IMR-90 (cell line): ENCODE measurements at regions not wholly inside any gene's neighbourhood (a gene's known extent, or its start where the extent isn't known, plus 50 kb on each side); places are given as distances from the start of the nearest gene placed in this dataset.

Experiments
- ATAC-seq: fragments of 200-7000 bp; cut with Tn5 transposase; 2 replicates; pipeline ENCODE4 v1.9.1; 2020; ENCODE audit warnings: low read depth, mild to moderate bottlenecking, moderate library complexity
- BruUV-seq: library from RNA; stranded (reverse); fragments of 400-500 nt; replicated peaks from 2 replicates; lab custom pipeline; 2021; lab: Mats Ljungman, UMichigan
- CTCF ChIA-PET: fragments of 300-600 bp; formaldehyde crosslinking; extraction: SDS; loops from one replicate; lab custom pipeline; 2021; ENCODE audit warnings: antibody characterized with exemption; lab: Yijun Ruan, JAX
- POLR2A ChIA-PET: fragments of 300-600 bp; sonication (Branson Sonifier 250); formaldehyde crosslinking; loops from one replicate; lab custom pipeline; 2022; ENCODE audit warnings: antibody characterized with exemption; ENCODE audit not compliant: unreplicated experiment; lab: Charles Lee
- DNase-seq: peaks from one replicate; pipeline ENCODE4 v3.0.0; 2013
- H2AFZ ChIP-seq: replicated peaks from 2 replicates; pipeline ENCODE3; 2013; ENCODE audit warnings: low read length, mild to moderate bottlenecking; ENCODE audit not compliant: poor library complexity
- H2AK5ac ChIP-seq: 2 replicates; pipeline ENCODE4 v1.6.1; 2013; ENCODE audit warnings: low read depth, low read length, inconsistent platforms
- H2AK9ac ChIP-seq: replicated peaks from 2 replicates; pipeline ENCODE3; 2013; ENCODE audit warnings: mild to moderate bottlenecking, low read depth, low read length, moderate library complexity; ENCODE audit not compliant: poor library complexity
- H2BK120ac ChIP-seq: 2 replicates; pipeline ENCODE4 v1.6.1; 2013; ENCODE audit warnings: low read depth, low read length, inconsistent platforms
- H2BK15ac ChIP-seq: 3 replicates; pipeline ENCODE4 v1.6.1; 2013; ENCODE audit warnings: low read depth, low read length, inconsistent platforms
- H2BK20ac ChIP-seq: 2 replicates; pipeline ENCODE4 v1.6.1; 2013; ENCODE audit warnings: low read depth, mild to moderate bottlenecking, inconsistent platforms, low read length, moderate library complexity
- H2BK5ac ChIP-seq: 2 replicates; pipeline ENCODE4 v1.6.1; 2013; ENCODE audit warnings: mild to moderate bottlenecking, low read depth, low read length, inconsistent platforms; ENCODE audit not compliant: poor library complexity, severe bottlenecking
- H3K14ac ChIP-seq: replicated peaks from 2 replicates; pipeline ENCODE4 v1.6.1; 2013; ENCODE audit warnings: low read depth, low read length, inconsistent platforms
- H3K18ac ChIP-seq: 2 replicates; pipeline ENCODE4 v1.6.1; 2013; ENCODE audit warnings: low read depth, low read length, control low read depth
- H3K23ac ChIP-seq: 2 replicates; pipeline ENCODE4 v1.6.1; 2013; ENCODE audit warnings: low read depth, low read length, inconsistent platforms
- H3K27ac ChIP-seq: 2 replicates; pipeline ENCODE4 v1.5.1; 2013; ENCODE audit warnings: mild to moderate bottlenecking, control low read depth, low read length; ENCODE audit not compliant: insufficient read depth
- H3K27me3 ChIP-seq: 2 replicates; pipeline ENCODE4 v1.6.1; 2013; ENCODE audit warnings: low read length; ENCODE audit not compliant: control insufficient read depth, insufficient read depth
- H3K36me3 ChIP-seq: 2 replicates; pipeline ENCODE4 v1.6.1; 2013; ENCODE audit warnings: low read length, mixed read lengths; ENCODE audit not compliant: control insufficient read depth, insufficient read depth
- H3K4ac ChIP-seq: 2 replicates; pipeline ENCODE4 v1.6.1; 2013; ENCODE audit warnings: low read depth, low read length, inconsistent platforms
- H3K4me1 ChIP-seq: 2 replicates; pipeline ENCODE4 v1.6.1; 2013; ENCODE audit warnings: low read length, mixed read lengths; ENCODE audit not compliant: control insufficient read depth, insufficient read depth
- H3K4me2 ChIP-seq: 2 replicates; pipeline ENCODE4 v1.6.1; 2013; ENCODE audit warnings: low read depth, mild to moderate bottlenecking, control low read depth, low read length, moderate library complexity
- H3K4me3 ChIP-seq: 2 replicates; pipeline ENCODE4 v1.5.1; 2013; ENCODE audit warnings: low read depth, mild to moderate bottlenecking, control low read depth, low read length, moderate library complexity; ENCODE audit not compliant: insufficient read depth
- H3K56ac ChIP-seq: 2 replicates; pipeline ENCODE4 v1.6.1; 2013; ENCODE audit warnings: low read length, inconsistent platforms; ENCODE audit not compliant: insufficient read depth; ENCODE audit errors: extremely low read depth
- H3K79me1 ChIP-seq, 2 experiments: 2 replicates each; pipeline ENCODE4 v1.6.1; 2013; ENCODE audit warnings: low read length in 2 of 2, inconsistent platforms in 1 of 2, low read depth in 1 of 2
- H3K9ac ChIP-seq: 2 replicates; pipeline ENCODE4 v1.6.1; 2013; ENCODE audit warnings: low read depth, low read length, control low read depth
- H3K9me1 ChIP-seq: 2 replicates; pipeline ENCODE4 v1.6.1; 2013; ENCODE audit warnings: low read length, inconsistent platforms; ENCODE audit not compliant: insufficient read depth
- H3K9me3 ChIP-seq: 2 replicates; pipeline ENCODE4 v1.6.1; 2013; ENCODE audit warnings: low read length; ENCODE audit not compliant: control insufficient read depth, insufficient read depth
- H4K20me1 ChIP-seq: 2 replicates; pipeline ENCODE4 v1.6.1; 2013; ENCODE audit warnings: low read length, inconsistent platforms; ENCODE audit not compliant: insufficient read depth
- H4K5ac ChIP-seq: 2 replicates; pipeline ENCODE4 v1.6.1; 2013; ENCODE audit warnings: mild to moderate bottlenecking, low read depth, low read length, control low read depth
- H4K8ac ChIP-seq, 2 experiments: 2 replicates each; pipeline ENCODE4 v1.6.1; 2013; ENCODE audit warnings: low read depth in 2 of 2, low read length in 2 of 2, control low read depth in 1 of 2, inconsistent platforms in 1 of 2
- H4K91ac ChIP-seq: 2 replicates; pipeline ENCODE4 v1.6.1; 2013; ENCODE audit warnings: low read depth, low read length, inconsistent platforms; ENCODE audit not compliant: insufficient read depth
- BHLHE40 ChIP-seq: fragments of 150-350 bp; IDR thresholded peaks from 2 replicates; pipeline ENCODE4 v1.6.1; 2016; ENCODE audit warnings: mild to moderate bottlenecking, low read depth, low read length
- CEBPB ChIP-seq: IDR thresholded peaks from 2 replicates; pipeline ENCODE4 v1.6.1; 2012; ENCODE audit warnings: low read depth, low read length, improper control_type of control experiment
- CHD1 ChIP-seq: IDR thresholded peaks from 2 replicates; pipeline ENCODE4 v1.6.1; 2012; ENCODE audit warnings: low read depth, low read length, improper control_type of control experiment
- CTCF ChIP-seq: conservative IDR thresholded peaks from 2 replicates; pipeline ENCODE4 v1.5.1; 2012; ENCODE audit warnings: mild to moderate bottlenecking, low read depth, low read length, improper control_type of control experiment
- MAFK ChIP-seq: IDR thresholded peaks from 2 replicates; pipeline ENCODE4 v1.6.1; 2012; ENCODE audit warnings: low read depth, low read length, improper control_type of control experiment
- MAZ ChIP-seq: IDR thresholded peaks from 2 replicates; pipeline ENCODE4 v1.6.1; 2012; ENCODE audit warnings: low read depth, mild to moderate bottlenecking, low read length, improper control_type of control experiment, moderate library complexity, borderline replicate concordance
- MXI1 ChIP-seq: IDR thresholded peaks from 2 replicates; pipeline ENCODE4 v1.6.1; 2012; ENCODE audit warnings: low read depth, mild to moderate bottlenecking, low read length, moderate library complexity, borderline replicate concordance
- NFE2L2 ChIP-seq: fragments of 150-350 bp; IDR thresholded peaks from 2 replicates; pipeline ENCODE4 v1.6.1; 2016; ENCODE audit warnings: low read depth, mild to moderate bottlenecking, low read length
- RAD21 ChIP-seq: IDR thresholded peaks from 2 replicates; pipeline ENCODE4 v1.6.1; 2012; ENCODE audit warnings: low read length, improper control_type of control experiment
- RCOR1 ChIP-seq: IDR thresholded peaks from 2 replicates; pipeline ENCODE4 v1.6.1; 2012; ENCODE audit warnings: mild to moderate bottlenecking, low read length, improper control_type of control experiment; ENCODE audit not compliant: insufficient replicate concordance
- RFX5 ChIP-seq: IDR thresholded peaks from 2 replicates; pipeline ENCODE4 v1.8.0; 2012; ENCODE audit warnings: low read depth, mild to moderate bottlenecking, low read length, moderate library complexity
- SMC3 ChIP-seq: fragments of 150-350 bp; IDR thresholded peaks from 2 replicates; pipeline ENCODE4 v1.6.1; 2016; ENCODE audit warnings: low read depth, mild to moderate bottlenecking, antibody characterized with exemption, low read length, moderate library complexity
- USF2 ChIP-seq: fragments of 150-350 bp; IDR thresholded peaks from 2 replicates; pipeline ENCODE4 v1.6.1; 2017; ENCODE audit warnings: mild to moderate bottlenecking, antibody characterized with exemption, low read length, low read depth
- WGBS, 2 experiments: methylation state at CpG; one replicate each; pipeline versions ENCODE4 v1.1.5 to v1.1.7; 2013; ENCODE audit warnings: missing lambda C conversion rate in 2 of 2; ENCODE audit not compliant: insufficient read length in 1 of 2; ENCODE audit errors: extremely low coverage in 2 of 2; 5-methylcytosine and 5-hydroxymethylcytosine counted together
- dilution Hi-C: fragments of 300-500 bp; cut with HindIII; formaldehyde crosslinking; loops from one replicate; pipeline ENCODE4 v1.14.3; 2018; ENCODE audit warnings: low sequenced_read_pairs; ENCODE audit not compliant: unreplicated experiment
- in situ Hi-C: fragments of 300-500 bp; cut with MboI; formaldehyde crosslinking; loops from 3 replicates; pipeline ENCODE4 v1.14.3; 2019; ENCODE audit warnings: low sequenced_read_pairs, inconsistent platforms, mixed read lengths
- intact Hi-C: fragments of 100-400 bp; cut with micrococcal nuclease; formaldehyde crosslinking; loops from 2 replicates; pipeline ENCODE4 v1.10.0; 2022
- TF ChIP-seq, protein P1 (sequence below): fragments of 150-350 bp; IDR thresholded peaks from 2 replicates; pipeline ENCODE4 v1.6.1; 2016; ENCODE audit warnings: low read depth, mild to moderate bottlenecking, low read length, moderate library complexity, borderline replicate concordance

DNA sequence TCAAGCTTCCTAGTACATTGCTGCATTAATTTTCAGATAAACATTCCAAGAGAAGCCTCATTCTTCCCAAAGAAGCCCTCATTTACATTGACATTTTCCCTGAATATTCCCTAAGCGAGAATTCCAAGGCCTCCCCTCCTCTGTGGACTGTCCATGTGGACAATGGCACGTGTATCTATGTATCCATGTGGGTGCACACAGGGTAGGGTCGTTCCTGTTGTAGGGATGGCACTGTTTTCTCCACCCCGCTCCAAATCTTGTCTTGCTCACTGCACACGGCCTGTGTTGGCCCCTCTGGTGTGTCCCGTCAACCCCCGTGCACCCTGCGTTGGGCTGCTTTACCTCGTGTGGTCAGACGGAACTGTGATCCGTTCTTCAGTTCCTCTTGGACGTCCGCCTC lies 104.7 kb upstream of the IRX2 start:
- BruUV-seq, result no TSS peak
- no peaks in the 10 kb centered on the region for H4K20me1 ChIP-seq
- intact Hi-C loops, result no loop called here
- H2BK120ac ChIP-seq, result no peak overlapping the region
- H4K8ac ChIP-seq, result no peak overlapping the region
- H3K4ac ChIP-seq, result no peak overlapping the region
- ATAC-seq, result no peak
- no peak overlapping the region for H3K23ac ChIP-seq
- no peaks in the 10 kb centered on the region for H3K4me1 ChIP-seq
- no peak overlapping the region for H4K91ac ChIP-seq
- H2BK15ac ChIP-seq, result no peak overlapping the region
- ChIA-PET POLR2A (no interaction called here), CTCF (no interaction called here)
- H3K79me1 ChIP-seq, result no peaks in the 10 kb centered on the region
- H3K9me3 ChIP-seq, result peaks cover 25% of the 10 kb centered on the region
- H3K27me3 ChIP-seq, result no peaks in the 10 kb centered on the region
- H3K36me3 ChIP-seq, result no peaks in the 10 kb centered on the region
- no peak overlapping the region for H2BK20ac ChIP-seq
- H3K9ac ChIP-seq, result no peak overlapping the region
- no peak overlapping the region for H3K14ac ChIP-seq
- WGBS, 2 experiments, result no CpG with 5 or more reads among the region's 13 CpGs
- no peak overlapping the region for H3K27ac ChIP-seq
- no peak overlapping the region for H2BK5ac ChIP-seq
- in situ Hi-C loops, result no loop called here
- dilution Hi-C loops, result no loop called here
- TF ChIP-seq USF2 (no peak), CTCF (no peak), CHD1 (no peak), RAD21 (no peak), BHLHE40 (no peak), MAZ (no peak), RCOR1 (no peak), CEBPB (no peak), SMC3 (no peak), MXI1 (no peak), RFX5 (no peak), NFE2L2 (no peak), MAFK (no peak)
- TF ChIP-seq, protein P1, sequence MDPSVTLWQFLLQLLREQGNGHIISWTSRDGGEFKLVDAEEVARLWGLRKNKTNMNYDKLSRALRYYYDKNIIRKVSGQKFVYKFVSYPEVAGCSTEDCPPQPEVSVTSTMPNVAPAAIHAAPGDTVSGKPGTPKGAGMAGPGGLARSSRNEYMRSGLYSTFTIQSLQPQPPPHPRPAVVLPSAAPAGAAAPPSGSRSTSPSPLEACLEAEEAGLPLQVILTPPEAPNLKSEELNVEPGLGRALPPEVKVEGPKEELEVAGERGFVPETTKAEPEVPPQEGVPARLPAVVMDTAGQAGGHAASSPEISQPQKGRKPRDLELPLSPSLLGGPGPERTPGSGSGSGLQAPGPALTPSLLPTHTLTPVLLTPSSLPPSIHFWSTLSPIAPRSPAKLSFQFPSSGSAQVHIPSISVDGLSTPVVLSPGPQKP, result no peak
- no peak overlapping the region for H3K4me3 ChIP-seq
- H3K18ac ChIP-seq, result no peak overlapping the region
- H3K56ac ChIP-seq, result no peak overlapping the region
- H3K4me2 ChIP-seq, result no peak overlapping the region
- no peak overlapping the region for H4K5ac ChIP-seq
- H3K9me1 ChIP-seq, result no peaks in the 10 kb centered on the region
- H2AFZ ChIP-seq, result no peak overlapping the region
- no peak overlapping the region for H2AK9ac ChIP-seq
- no peak for DNase-seq
- H2AK5ac ChIP-seq, result no peak overlapping the region
